Activated naive CD8-positive, alpha-beta T cell (primary cell): ENCODE measurements at regions not wholly inside any gene's neighbourhood (a gene's known extent, or its start where the extent isn't known, plus 50 kb on each side); places are given as distances from the start of the nearest gene placed in this dataset.
"Not testable (repeated sequence)": the region's sequence is repeated elsewhere in the genome, so short reads cannot be mapped to it uniquely, and the experiment has no call there.

Source experiments
- H3K27ac Mint-ChIP-seq: one replicate; pipeline ENCODE4 v1.8.0; 2021; ENCODE audit warnings: mixed read lengths
- H3K27me3 Mint-ChIP-seq: one replicate; pipeline ENCODE4 v1.8.0; 2021; ENCODE audit warnings: mixed read lengths
- H3K36me3 Mint-ChIP-seq: one replicate; pipeline ENCODE4 v1.8.0; 2021; ENCODE audit warnings: mixed read lengths
- H3K4me1 Mint-ChIP-seq: one replicate; pipeline ENCODE4 v1.8.0; 2021; ENCODE audit warnings: low read depth, mixed read lengths
- H3K4me3 Mint-ChIP-seq: one replicate; pipeline ENCODE4 v1.8.0; 2021; ENCODE audit warnings: mild to moderate bottlenecking, mixed read lengths
- H3K9me3 Mint-ChIP-seq: one replicate; pipeline ENCODE4 v1.8.0; 2021; ENCODE audit warnings: low read depth, mixed read lengths

DNA sequence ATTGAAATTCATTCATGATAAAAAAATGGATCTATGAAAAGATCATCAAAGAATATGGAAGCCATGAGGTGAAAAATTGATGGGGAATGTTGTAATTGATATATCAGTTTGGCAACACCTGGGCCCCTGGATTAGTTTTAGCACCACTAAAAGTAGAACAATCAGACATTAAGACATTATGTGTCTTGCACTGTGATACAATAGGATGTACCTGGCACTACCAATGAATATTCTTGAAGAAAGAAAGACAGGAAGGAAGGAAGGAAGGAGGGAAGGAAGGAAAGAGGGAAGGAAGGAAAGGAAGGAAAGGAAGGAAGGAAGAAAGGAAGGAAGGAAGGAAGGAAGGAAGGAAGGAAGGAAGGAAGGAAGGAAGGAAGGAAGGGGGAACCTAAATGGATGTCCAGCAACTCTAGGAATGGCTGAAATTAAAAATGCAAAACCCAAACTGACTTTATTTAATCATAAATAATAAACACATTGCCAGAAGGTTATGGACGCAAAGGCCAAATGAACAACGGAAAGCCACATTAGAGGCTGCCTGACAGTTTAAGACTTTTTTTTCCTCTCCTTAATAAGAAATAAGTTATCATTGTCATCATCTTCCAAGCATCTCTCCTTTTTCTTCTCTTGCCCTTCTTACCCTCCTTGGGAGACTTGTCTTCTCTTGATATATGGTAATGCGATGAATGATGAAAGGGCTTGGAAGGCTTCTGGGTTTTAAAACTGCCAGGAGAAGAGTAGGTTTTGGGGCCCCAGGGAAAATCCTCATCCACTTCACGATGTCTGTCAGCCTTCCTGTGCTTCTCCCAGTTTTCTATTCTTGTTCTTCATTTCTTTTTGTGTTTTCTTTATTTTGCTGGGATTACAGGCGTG is 224.4 kb downstream of the EXOC5 start:
- H3K36me3 Mint-ChIP-seq, H3K9me3 Mint-ChIP-seq, H3K4me3 Mint-ChIP-seq, H3K27me3 Mint-ChIP-seq, H3K4me1 Mint-ChIP-seq, H3K27ac Mint-ChIP-seq: not testable (repeated sequence)

DNA sequence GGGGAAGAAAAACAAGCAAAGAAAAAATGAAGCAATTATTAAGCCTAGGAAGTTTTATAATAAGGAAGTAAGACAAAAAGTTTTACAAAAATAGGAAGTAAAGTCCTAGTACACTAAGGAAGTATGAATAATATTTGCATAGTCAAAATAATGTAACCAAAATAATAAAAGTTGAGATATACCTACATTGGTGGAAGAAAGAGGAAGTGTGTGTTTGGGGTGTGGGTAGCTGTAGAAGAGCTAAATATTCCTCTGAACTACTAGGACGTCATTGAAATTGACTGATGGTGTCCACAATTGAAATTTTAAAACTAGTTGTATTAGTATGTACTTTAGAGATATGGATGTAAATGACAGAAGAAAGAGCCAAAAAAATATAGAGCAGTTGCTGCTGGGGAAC is 228.4 kb upstream of the OTX2 start:
- H3K27me3 Mint-ChIP-seq, result peaks cover 6% of the 10 kb centered on the region
- no peaks in the 10 kb centered on the region for H3K36me3 Mint-ChIP-seq
- no peaks in the 10 kb centered on the region for H3K9me3 Mint-ChIP-seq
- H3K27ac Mint-ChIP-seq, result no peak overlapping the region
- no peak overlapping the region for H3K4me3 Mint-ChIP-seq
- H3K4me1 Mint-ChIP-seq, result no peaks in the 10 kb centered on the region

DNA sequence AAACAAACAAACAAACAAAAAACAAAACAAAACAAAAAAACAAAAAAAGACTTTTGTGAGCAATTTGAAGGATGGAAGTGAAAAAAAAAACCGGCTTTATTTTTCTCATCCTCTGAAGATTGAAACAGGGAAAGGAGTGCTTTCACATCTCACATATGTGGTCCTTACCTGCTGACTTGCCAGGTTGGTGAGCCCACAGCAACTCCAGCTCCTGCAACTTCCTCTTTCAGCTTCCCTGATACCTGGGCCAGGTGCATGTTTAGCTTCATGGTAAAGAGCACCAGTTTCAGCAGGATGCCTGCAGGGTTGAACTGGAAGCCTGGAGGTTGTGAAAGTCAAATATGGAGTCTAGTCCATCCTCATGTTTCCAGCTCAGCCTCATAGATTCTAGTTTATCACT is 221.2 kb upstream of the OTX2 start:
- Mint-ChIP-seq H3K4me3 (no peak overlapping the region), H3K27ac (no peak overlapping the region), H3K27me3 (peaks cover 20% of the 10 kb centered on the region), H3K4me1 (no peaks in the 10 kb centered on the region), H3K9me3 (no peaks in the 10 kb centered on the region), H3K36me3 (no peaks in the 10 kb centered on the region)

DNA sequence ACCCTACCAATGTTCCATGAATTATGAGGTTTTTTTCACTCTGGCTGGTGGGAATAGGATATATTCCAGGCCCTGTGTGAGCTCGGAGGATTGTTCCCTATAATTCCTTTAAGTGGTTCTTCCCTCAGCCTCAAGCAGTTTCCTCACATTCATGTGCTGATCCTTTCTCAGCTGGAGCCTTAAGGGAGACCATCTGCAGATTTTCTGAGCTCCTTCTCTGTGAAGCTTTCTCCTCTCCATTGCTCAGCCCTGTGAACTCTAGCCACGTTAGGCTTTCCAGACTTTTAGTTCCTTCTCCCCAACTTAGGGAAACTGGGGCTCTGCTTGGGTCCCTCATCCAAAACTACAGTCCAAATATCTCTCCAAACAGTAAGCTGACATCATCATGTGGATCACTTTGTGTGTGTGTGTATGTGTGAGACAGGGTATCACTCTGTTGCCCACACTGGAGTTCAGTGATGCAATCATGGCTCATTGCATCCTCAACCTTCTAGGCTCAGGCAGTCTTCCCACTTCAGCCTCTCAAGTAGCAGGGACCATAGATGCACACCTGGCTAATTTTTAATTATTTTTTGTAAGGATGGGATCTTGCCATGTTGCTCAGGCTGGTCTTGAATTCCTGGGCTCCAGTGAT is 219.5 kb upstream of the OTX2 start:
- Mint-ChIP-seq H3K36me3 (no peaks in the 10 kb centered on the region), H3K4me1 (no peaks in the 10 kb centered on the region), H3K27ac (no peak overlapping the region), H3K4me3 (no peak overlapping the region), H3K27me3 (peaks cover 17% of the 10 kb centered on the region), H3K9me3 (no peaks in the 10 kb centered on the region)

DNA sequence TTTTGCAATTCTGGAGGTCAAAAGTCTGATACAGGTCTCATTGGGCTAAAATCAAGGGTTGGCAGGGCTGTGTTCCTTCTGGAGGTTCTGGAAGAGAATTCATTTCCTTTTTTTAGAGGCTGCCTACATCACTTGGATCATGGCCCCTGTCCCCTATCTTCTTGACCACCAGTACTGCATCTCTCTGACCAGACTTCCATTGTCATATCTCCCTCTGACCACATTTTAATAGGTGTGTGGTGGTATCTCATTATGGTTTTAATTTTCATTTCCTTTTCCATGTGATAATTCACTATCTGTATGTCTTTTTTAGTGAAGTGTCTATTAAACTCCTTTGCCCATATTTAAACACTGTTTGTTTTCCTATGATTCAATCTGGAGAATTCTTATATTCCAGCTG is 215.2 kb upstream of the OTX2 start:
- Mint-ChIP-seq H3K27me3 (peaks cover 2% of the 10 kb centered on the region), H3K36me3 (no peaks in the 10 kb centered on the region), H3K27ac (no peak overlapping the region), H3K4me1 (no peaks in the 10 kb centered on the region), H3K9me3 (no peaks in the 10 kb centered on the region), H3K4me3 (no peak overlapping the region)

DNA sequence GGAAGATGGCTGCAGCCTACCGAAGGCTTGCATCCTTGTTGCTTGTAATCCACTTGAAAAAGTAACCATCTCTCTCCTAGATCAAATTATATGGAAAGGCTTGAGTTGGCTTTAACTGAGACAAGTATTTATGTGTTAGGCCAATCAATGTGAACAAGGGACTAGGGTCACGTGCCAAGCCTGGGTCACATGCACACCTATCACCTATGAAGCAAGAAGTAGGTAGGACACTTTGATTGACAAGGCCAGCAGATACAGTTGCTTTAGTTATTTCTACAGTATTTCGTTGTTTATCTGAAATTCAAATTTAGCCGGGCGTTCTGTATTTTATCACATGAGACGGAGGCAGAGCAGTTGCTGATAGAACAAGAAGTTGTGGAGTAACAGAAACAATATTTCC is 212.3 kb upstream of the OTX2 start:
- no peaks in the 10 kb centered on the region for H3K9me3 Mint-ChIP-seq
- H3K27ac Mint-ChIP-seq, result no peak overlapping the region
- H3K4me1 Mint-ChIP-seq, result no peaks in the 10 kb centered on the region
- no peak overlapping the region for H3K4me3 Mint-ChIP-seq
- peaks cover 2% of the 10 kb centered on the region for H3K27me3 Mint-ChIP-seq
- no peaks in the 10 kb centered on the region for H3K36me3 Mint-ChIP-seq

DNA sequence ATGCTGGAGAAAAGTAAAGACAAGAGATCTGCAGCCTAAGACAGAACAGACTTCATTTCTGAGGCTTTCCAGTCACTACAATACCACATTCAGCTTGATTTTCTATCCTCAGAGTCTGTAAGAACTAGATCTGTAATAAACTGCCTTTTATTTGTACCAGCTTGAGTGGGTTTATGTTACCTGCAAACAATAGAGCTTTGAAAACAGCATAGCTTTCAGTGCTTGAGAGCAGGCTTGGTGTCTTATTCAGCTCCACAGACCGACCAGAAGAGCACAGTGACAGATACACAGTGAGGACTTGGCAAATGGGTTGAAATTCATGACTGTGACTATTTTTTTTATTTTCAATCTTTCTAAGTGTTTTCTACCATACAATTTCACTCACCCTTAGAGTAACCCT is 207.8 kb upstream of the OTX2 start:
- Mint-ChIP-seq H3K27me3 (peaks cover 7% of the 10 kb centered on the region), H3K36me3 (peaks cover 2% of the 10 kb centered on the region), H3K9me3 (peaks cover 11% of the 10 kb centered on the region), H3K4me1 (no peaks in the 10 kb centered on the region), H3K4me3 (no peak overlapping the region), H3K27ac (no peak overlapping the region)

DNA sequence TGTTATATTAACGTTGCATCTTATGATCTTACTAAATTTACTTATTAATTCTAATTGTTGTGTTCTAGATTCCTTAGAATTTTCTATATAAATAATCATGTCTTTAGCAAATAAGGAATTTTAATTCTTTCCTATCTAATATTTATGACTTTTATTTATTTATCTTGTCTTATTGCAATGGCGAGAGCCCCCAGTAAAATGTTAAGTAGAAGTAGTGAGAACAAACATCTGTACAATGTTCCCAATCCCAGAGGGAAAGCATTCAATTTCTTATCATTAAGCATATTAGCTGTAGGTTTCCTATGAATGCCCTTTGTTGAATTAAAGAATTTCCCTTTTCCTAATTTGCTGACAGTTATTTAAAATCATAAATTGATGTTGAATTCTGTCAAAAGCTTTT is 203.7 kb upstream of the OTX2 start:
- peaks cover 11% of the 10 kb centered on the region for H3K9me3 Mint-ChIP-seq
- no peaks in the 10 kb centered on the region for H3K4me1 Mint-ChIP-seq
- H3K36me3 Mint-ChIP-seq, result peaks cover 2% of the 10 kb centered on the region
- no peak overlapping the region for H3K27ac Mint-ChIP-seq
- H3K4me3 Mint-ChIP-seq, result no peak overlapping the region
- H3K27me3 Mint-ChIP-seq, result peaks cover 6% of the 10 kb centered on the region

DNA sequence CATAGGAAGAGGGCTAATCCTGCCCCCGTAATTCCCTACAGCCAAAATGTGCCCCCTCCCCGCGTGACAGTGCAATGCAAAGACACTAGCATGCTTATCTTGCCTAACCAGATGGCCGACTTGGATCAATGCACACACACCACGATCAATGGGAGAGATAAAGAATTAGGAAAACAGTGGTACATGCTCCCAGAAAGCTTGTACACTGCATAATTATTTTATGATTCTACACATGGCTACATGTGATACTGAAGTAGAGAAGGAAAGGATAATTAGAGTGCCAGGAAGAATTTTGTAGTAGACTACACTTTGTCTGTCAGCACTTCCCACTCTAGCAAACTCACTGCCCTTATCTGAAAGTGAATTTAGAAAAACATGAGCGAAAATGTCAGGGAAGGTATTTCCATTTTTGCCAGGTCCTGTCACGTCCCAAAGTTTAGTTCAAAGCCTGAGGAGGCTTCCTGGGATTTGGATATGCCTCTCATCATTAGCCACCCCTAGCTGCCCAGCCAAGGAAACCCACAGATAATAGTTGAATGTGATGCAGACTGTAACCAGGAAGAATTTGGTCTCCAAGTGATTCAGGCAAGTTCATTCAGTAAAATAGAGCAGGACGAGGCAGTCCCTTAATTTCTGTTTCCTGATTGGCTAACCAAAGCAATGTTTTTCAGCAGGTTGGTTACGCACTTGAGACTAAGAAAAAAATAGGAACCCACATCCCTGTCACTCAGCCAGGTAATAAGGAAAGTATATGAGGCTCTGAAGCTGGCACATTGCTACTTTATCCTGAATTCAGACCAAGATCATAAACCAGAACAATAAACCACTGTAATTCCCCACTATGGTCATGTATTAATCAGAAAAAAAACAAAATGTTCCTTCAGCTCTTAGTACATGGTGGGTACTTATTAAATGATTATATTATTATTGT is 199.6 kb upstream of the OTX2 start:
- Mint-ChIP-seq H3K36me3 (peaks cover 2% of the 10 kb centered on the region), H3K9me3 (peaks cover 5% of the 10 kb centered on the region), H3K4me3 (no peak overlapping the region), H3K27me3 (peaks cover 11% of the 10 kb centered on the region), H3K4me1 (no peaks in the 10 kb centered on the region), H3K27ac (no peak overlapping the region)

DNA sequence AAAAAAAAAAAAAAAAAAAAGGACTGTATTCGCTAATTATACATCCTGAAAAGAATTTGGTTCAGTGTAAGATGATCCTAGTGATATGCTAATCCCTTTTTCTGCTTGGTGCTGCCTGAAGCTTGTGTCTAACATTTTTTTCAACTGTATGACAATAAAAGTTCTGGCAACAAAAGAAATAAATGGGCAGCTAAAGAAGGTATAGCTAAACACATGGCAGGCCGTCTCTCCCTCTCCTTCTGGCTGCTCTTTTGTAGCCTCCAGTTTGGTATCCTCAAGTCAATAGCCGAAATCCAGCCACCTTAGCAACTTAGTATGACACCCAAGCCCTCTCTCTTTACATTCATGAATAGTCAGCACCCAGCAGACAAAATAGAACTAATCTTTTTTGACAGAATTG is 198.3 kb upstream of the OTX2 start:
- Mint-ChIP-seq H3K4me1 (no peaks in the 10 kb centered on the region), H3K27ac (no peak overlapping the region), H3K36me3 (peaks cover 1% of the 10 kb centered on the region), H3K9me3 (peaks cover 2% of the 10 kb centered on the region), H3K4me3 (no peak overlapping the region), H3K27me3 (peaks cover 16% of the 10 kb centered on the region)

DNA sequence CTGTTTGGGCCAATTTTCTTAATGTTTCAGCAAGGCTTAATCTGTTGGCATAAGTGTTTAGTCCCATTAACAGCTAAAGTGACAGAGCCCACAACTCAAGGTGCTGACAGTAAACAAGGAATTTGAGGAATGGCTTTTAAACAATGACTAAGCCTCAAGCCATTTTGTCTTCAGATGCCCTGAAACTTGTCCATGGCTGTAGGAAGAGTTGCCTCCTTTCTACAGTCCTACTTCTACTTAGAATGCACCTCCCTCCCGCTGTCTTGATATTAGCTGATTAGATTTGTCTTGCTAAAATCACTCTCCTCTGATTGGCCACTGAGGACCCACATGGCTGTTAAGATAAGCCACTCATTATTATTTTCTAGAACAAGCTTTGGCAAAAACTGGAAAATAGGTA is 188.4 kb upstream of the OTX2 start:
- Mint-ChIP-seq H3K27ac (no peak overlapping the region), H3K36me3 (no peaks in the 10 kb centered on the region), H3K27me3 (peaks cover 6% of the 10 kb centered on the region), H3K4me1 (no peaks in the 10 kb centered on the region), H3K4me3 (no peak overlapping the region), H3K9me3 (no peaks in the 10 kb centered on the region)

DNA sequence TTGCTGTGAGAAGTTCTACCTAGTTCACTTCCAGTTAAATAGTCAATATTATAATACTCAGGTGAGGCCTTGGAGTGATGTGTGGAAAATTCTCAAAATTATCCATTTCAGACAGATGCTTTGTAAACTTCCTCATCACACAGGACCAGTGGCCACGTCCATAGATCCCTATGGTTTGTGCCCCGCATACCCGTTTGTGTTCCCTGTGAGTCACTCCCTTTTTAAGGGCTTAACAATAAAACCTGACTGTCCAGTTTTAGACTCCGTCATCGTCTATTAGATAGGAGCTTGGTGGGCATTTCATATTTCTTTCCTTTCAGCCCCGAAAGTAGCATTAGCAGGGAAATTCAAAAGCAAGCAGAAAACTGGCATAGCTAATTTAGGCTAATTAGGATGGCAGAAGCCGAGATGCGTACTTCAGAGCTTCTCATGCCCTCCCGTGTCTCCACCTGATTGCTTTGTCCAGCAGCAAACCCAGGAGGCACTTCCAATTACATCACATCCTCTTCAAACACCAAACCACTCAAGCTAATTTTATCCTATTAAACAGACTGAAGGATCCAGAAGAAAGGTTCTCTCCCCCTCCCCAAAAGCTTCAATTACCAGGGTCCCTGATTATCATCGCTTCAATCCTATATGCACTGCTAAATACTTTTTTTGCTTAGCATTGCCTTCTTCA is 186.6 kb upstream of the OTX2 start:
- Mint-ChIP-seq H3K36me3 (no peaks in the 10 kb centered on the region), H3K4me3 (no peak overlapping the region), H3K27ac (no peak overlapping the region), H3K9me3 (no peaks in the 10 kb centered on the region), H3K4me1 (no peaks in the 10 kb centered on the region), H3K27me3 (peaks cover 6% of the 10 kb centered on the region)

DNA sequence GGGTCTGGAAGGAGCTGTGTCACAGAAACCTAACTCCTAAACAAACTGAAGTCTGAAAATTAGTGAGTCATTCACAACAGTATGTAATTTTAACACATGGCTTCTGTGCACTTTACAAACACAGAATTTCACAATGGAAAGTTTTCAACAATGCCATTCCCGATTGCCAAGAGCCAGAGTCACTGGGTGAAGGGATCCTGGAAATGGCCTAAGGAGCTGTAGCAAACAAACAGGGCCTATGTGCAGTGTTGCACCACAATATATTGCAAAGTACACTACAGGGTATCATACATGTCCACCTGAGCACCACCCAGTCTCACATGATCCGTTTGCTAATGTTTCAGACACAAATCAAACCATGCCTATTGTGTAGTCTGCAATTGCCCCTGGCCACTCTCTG is 184.7 kb upstream of the OTX2 start:
- H3K4me3 Mint-ChIP-seq, result no peak overlapping the region
- peaks cover 6% of the 10 kb centered on the region for H3K27me3 Mint-ChIP-seq
- H3K27ac Mint-ChIP-seq, result no peak overlapping the region
- H3K4me1 Mint-ChIP-seq, result no peaks in the 10 kb centered on the region
- H3K9me3 Mint-ChIP-seq, result no peaks in the 10 kb centered on the region
- H3K36me3 Mint-ChIP-seq, result no peaks in the 10 kb centered on the region

DNA sequence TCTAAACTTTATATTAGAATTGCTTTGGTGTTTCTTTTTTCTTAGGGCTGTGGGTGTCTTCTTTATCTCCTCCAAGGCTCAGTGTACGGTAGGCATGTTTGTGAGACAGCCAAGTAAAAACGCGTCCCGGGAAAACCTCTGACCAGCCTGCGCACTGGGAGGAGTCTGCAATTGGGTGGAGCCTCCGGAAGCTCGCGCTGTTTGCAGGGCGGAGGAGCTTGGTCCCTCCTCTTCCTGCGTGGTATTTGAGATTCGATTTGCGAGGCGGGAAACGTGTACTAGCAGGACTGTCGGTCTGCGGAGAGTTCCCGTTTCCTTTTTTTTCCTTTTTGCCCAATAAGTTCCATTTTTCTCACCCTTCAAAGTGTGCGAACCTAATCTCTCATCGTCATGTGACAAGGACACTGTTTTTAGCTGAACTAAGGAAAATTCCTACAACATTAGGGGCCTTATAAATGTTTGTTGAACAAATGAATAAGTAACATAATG is 182.1 kb upstream of the OTX2 start:
- H3K27ac Mint-ChIP-seq, result no peak overlapping the region

More for the DNA sequence above, 182.1 kb upstream of the OTX2 start:
- Mint-ChIP-seq H3K9me3 (no peaks in the 10 kb centered on the region), H3K27me3 (no peaks in the 10 kb centered on the region), H3K36me3 (no peaks in the 10 kb centered on the region), H3K4me1 (no peaks in the 10 kb centered on the region), H3K4me3 (no peak overlapping the region)
